Inferior parietal cortex (tissue), 1 donor: ENCODE measurements at regions not wholly inside any gene's neighbourhood (a gene's known extent, or its start where the extent isn't known, plus 50 kb on each side); places are given as distances from the start of the nearest gene placed in this dataset.

ENCODE experiments used
- DNase-seq: peaks from one replicate; pipeline ENCODE4 v3.0.0-alpha.2; 2016; ENCODE audit errors: extremely low spot score

- no peak for DNase-seq
These were observed 308.9 kb downstream of the SLC6A15 start for GRCh38 chr12:84603484-84604248.

GRCh38 chr12:84601483-84601882 is 311.1 kb downstream of the SLC6A15 start:
- no peak for DNase-seq

- DNase-seq = no peak
These were observed 313.1 kb downstream of the SLC6A15 start for GRCh38 chr12:84599539-84599938.

- DNase-seq = no peak
These were observed 316.3 kb downstream of the SLC6A15 start for GRCh38 chr12:84596266-84596665.

GRCh38 chr12:84594157-84594556 is 318.4 kb downstream of the SLC6A15 start:
- no peak for DNase-seq

- DNase-seq = no peak
These were observed 326.7 kb downstream of the SLC6A15 start for GRCh38 chr12:84585776-84586395.

GRCh38 chr12:84572196-84572595 is 340.4 kb downstream of the SLC6A15 start:
- DNase-seq = no peak

- no peak for DNase-seq
These were observed 350.3 kb downstream of the SLC6A15 start for GRCh38 chr12:84562331-84562730.

GRCh38 chr12:84561351-84561750 is 351.2 kb downstream of the SLC6A15 start:
- no peak for DNase-seq

- no peak for DNase-seq
These were observed 358.3 kb downstream of the SLC6A15 start for GRCh38 chr12:84554199-84554723.

GRCh38 chr12:84553331-84554117 is 359.1 kb downstream of the SLC6A15 start:
- DNase-seq = no peak

- no peak for DNase-seq
These were observed 361.2 kb downstream of the SLC6A15 start for GRCh38 chr12:84551373-84551772.

- DNase-seq = no peak
These were observed 362.1 kb downstream of the SLC6A15 start for GRCh38 chr12:84550518-84550917.

GRCh38 chr12:84542289-84542688 is 370.3 kb downstream of the SLC6A15 start:
- no peak for DNase-seq

GRCh38 chr12:84537666-84538065 is 374.9 kb downstream of the SLC6A15 start:
- no peak for DNase-seq

- DNase-seq = no peak
These were observed 399.8 kb downstream of the SLC6A15 start for GRCh38 chr12:84512751-84513150.

- no peak for DNase-seq
These were observed 403.7 kb downstream of the SLC6A15 start for GRCh38 chr12:84508851-84509260.

- no peak for DNase-seq
These were observed 404.4 kb downstream of the SLC6A15 start for GRCh38 chr12:84507956-84508850.

- DNase-seq = no peak
These were observed 406.3 kb downstream of the SLC6A15 start for GRCh38 chr12:84506282-84506681.

- DNase-seq = peak; percentile 77
These were observed 409.5 kb downstream of the SLC6A15 start for GRCh38 chr12:84502907-84503787.
